Right cardiac atrium (tissue), 5 donors: ENCODE measurements at regions not wholly inside any gene's neighbourhood (a gene's known extent, or its start where the extent isn't known, plus 50 kb on each side); places are given as distances from the start of the nearest gene placed in this dataset.

Source experiments
- ATAC-seq, 2 donors: fragments of 200-7000 bp; cut with Tn5 transposase; one replicate each; pipeline versions ENCODE4 v1.8.0 to v1.9.1; 2020; ENCODE audit warnings: moderate library complexity in 2 of 2, mild to moderate bottlenecking in 1 of 2
- DNase-seq, 3 donors: peaks; one replicate each; pipeline ENCODE4 v3.0.0-alpha.2; 2020
- H3K27ac ChIP-seq: one replicate; pipeline ENCODE4 v1.5.1; 2013; ENCODE audit warnings: mild to moderate bottlenecking, low read length, control low read depth, moderate library complexity
- H3K27me3 ChIP-seq: one replicate; pipeline ENCODE4 v1.6.1; 2013; ENCODE audit not compliant: control insufficient read depth, insufficient read depth
- H3K4me1 ChIP-seq: one replicate; pipeline ENCODE4 v1.6.1; 2013; ENCODE audit warnings: low read length; ENCODE audit not compliant: control insufficient read depth, insufficient read depth
- H3K4me3 ChIP-seq: one replicate; pipeline ENCODE4 v1.5.1; 2013; ENCODE audit warnings: low read length, control low read depth
- H3K9me3 ChIP-seq: one replicate; pipeline ENCODE4 v1.6.1; 2013; ENCODE audit warnings: low read length; ENCODE audit not compliant: control insufficient read depth
- WGBS: extraction: QIAGEN DNeasy Blood & Tissue Kit; methylation state at CpG from one replicate; pipeline ENCODE4 v1.1.7; 2013; 5-methylcytosine and 5-hydroxymethylcytosine counted together
- intact Hi-C, 4 donors: fragments of 100-400 bp; cut with DNase I; formaldehyde crosslinking; loops; one replicate each; pipeline versions ENCODE4 v1.11.0 to v1.14.0; 2022 to 2023
- donor health status: healthy with polysubstance abuse.
- donor health status: DM: no; HTN: yes; CAD: no.
- donor health status: DM: no; HTN: no; CAD: no.
- donor health status: DM: no; HTN: yes; CAD: no; lungs with severe emphysema.
- donor health status: DM: yes; HTN: yes; CAD: no.

DNA sequence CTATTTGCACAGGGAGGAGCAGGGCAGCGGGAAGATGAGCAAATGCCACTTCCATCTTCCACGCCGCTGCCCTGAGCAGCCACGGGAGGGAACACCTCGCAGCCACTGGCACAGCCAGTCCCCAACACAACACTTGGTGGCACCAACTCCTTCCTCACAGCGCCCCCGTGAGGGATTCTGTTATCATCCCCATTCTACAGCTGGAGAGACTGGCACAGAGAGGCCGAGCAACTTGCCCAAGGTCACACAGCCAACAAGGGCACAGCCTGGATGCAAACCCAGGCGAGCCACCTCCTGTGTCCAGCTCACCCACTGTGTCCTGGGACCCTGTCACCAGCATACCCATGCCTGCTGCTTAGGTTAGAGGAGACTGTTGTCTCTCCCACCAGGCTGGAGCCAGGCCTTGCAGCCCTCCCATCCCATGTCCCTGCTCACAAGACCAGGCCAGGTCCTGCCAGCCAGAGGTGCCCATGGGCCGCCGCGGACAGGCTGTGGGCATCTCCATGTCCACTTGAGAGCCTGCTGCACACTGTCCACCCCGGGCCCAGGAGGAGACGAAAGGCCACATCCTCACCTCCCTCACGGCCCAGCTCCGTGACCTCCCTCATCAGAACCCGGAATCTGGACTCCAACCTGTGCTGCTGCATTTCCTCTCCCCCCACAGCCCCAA, 57.0 kb downstream of the NCOR2 start:
- WGBS: 82% methylated on average over 17 of the region's 17 CpGs

DNA sequence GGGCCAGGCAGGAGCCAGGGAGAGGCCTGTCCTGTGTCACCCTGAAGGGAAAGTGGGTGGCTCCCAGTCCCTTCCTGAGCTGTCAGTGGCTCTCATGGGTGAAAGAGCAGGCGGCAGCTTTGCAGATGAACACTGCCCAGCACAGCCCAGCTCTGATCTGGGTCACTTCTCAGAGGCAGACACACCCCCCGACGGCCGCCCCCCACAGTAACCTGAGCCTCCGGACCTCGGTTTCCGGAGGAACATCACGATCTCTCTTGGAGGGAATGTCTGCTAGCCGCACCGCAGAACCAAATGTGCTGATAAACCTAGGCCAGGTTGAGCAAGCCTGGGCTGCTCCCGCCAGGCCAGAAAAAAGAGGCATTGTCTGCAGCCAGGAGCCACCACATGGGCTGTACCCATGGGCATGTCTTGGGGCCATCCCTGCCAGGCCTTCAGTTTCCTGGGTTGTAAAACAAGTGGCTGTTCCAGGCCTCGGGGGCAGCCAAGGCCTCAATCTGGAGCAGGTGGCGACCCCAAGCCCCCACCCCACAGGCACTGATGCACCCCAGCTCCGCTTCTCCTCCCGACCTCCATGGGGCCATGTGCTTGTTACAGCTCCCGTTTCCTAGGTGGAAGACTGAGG, 57.6 kb downstream of the NCOR2 start:
- DNase-seq: peak; percentile 77 to 88 (median 80)
- H3K27me3 ChIP-seq: no peaks in the 10 kb centered on the region
- H3K4me3 ChIP-seq: no peak overlapping the region
- ATAC-seq: peak; percentile 37 to 42
- peaks cover 44% of the 10 kb centered on the region for H3K4me1 ChIP-seq
- H3K27ac ChIP-seq: peak overlapping the region; percentile 54
- intact Hi-C loops: loop anchor here in 2 of 4 donors (10.0 kb wide), 2 partner anchors 145 to 255 kb away; no protein-coding TSS in a partner anchor
- 25% methylated on average over 16 of the region's 16 CpGs for WGBS
- no peaks in the 10 kb centered on the region for H3K9me3 ChIP-seq

More for the DNA sequence above, 57.0 kb downstream of the NCOR2 start:
- H3K27me3 ChIP-seq: no peaks in the 10 kb centered on the region
- peak overlapping the region; percentile 54 for H3K27ac ChIP-seq
- DNase-seq: peak in 1 of 3 donors; percentile 66
- peaks cover 44% of the 10 kb centered on the region for H3K4me1 ChIP-seq
- no peaks in the 10 kb centered on the region for H3K9me3 ChIP-seq
- ATAC-seq: no peak
- H3K4me3 ChIP-seq: no peak overlapping the region
- intact Hi-C loops: loop anchor here in 2 of 4 donors (10.0 kb wide), 2 partner anchors 146 to 254 kb away; no protein-coding TSS in a partner anchor

DNA sequence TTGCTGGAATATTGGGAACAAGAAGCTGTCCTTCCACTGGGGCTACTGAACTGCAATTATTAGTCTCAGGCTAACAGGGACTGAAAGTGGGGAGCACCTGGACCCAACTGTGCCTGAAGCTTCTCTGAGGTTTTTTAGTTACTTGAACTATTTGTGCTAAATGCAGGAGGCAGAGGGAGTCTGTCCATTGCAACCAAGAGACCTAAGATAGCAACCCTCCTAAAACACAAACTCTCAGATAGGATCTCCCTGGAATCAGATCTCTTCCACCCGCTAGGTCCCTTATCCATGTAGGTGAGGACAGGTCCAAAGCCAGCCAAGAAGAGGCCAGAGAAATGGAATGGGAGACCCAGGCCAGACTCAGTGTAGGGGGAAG, 58.1 kb downstream of the NCOR2 start:
- no peak for DNase-seq
- H3K27me3 ChIP-seq: no peaks in the 10 kb centered on the region
- intact Hi-C loops: no loop called here
- WGBS: 46% methylated on average over 1 of the region's 1 CpG
- ATAC-seq: no peak
- H3K27ac ChIP-seq: peak overlapping the region; percentile 54
- H3K9me3 ChIP-seq: no peaks in the 10 kb centered on the region
- H3K4me3 ChIP-seq: no peak overlapping the region
- H3K4me1 ChIP-seq: peaks cover 46% of the 10 kb centered on the region

DNA sequence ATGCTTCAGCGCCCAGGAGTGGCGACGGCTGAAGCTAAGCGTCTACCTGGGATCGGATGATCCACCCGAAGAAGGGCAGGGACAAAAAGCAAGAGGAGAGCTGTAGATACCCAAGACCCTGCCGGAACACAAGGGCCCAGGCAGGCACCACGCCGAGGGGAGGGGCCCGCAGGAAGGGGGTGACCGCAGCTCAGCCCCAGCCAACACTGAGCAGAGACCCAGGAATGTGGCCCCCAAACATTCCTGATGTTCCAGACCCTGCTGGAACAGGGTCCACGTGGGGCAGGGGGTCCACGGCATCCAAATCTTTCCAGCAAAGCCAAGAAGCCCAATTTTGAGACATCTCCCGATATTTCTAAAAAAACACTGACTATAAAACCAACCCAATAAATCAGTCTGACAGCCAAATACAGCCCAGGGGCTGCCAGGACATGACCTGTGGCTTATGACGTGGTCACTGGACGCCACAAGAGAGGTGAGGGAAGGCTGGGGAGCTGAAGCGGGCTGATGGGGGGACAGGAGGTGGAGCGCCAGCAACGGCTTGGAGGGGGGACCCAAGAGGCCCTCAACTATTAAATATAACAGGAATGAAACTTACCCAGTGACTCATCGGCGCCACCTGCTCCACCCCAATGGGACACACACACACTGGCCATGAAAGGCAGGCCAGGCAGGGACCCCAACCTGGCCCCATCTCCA, 58.9 kb downstream of the NCOR2 start:
- Histone ChIP-seq H3K9me3 (no peaks in the 10 kb centered on the region), H3K4me3 (no peak overlapping the region), H3K4me1 (peaks cover 45% of the 10 kb centered on the region), H3K27ac (peak overlapping the region; percentile 21), H3K27me3 (no peaks in the 10 kb centered on the region)
- intact Hi-C loops: no loop called here
- DNase-seq (peak in 1 of 3 donors; percentile 62), ATAC-seq (no peak)
- 55% methylated on average over 21 of the region's 21 CpGs for WGBS

DNA sequence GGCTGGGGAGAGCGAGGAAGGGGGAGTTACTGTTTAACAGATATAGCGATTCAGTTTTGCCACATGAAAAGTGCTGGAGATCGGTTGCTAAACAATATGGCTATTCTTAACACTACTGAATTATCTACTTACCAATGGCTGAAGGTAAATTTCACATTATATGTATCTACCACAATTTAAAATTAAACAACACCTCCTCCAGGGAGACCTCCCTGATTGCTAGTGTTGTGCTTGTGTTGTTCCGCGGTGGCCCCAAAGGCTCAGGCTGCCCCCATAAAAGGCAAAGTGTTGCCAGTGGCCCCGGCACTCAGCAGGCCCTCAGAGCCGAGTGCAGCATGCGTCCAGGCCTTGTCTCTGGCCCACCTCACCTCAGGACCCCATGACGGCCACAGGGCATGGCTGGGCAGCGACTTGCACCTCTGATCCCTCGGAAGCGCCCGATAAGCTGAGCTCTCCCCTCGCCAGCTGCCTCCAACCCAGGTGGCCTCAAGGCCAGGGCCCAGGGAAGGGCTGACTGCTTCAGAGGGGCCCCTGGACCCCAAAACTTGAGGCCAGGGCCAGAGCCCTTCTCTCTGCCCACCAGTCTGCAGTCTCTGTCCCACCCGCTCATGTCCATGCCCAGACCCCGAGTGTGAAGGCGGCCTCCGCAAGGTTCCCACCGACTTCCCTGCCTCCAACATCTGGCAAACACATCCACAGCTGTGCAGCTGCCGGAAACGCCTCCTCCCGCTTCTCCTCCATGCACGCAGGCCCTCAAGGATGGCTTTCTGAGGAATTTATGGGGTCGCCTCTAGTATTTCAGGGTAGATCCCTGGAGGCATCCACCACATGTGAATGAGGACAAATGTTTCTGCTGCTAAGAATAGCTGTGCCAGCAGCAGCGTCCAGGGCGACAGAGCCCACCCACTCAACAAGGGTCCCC, 60.0 kb downstream of the NCOR2 start:
- Histone ChIP-seq H3K9me3 (no peaks in the 10 kb centered on the region), H3K4me3 (no peak overlapping the region), H3K4me1 (peaks cover 35% of the 10 kb centered on the region), H3K27ac (peak overlapping the region; percentile 20), H3K27me3 (no peaks in the 10 kb centered on the region)
- ATAC-seq (no peak), DNase-seq (peak in 2 of 3 donors; percentile 66 to 78)
- intact Hi-C loops: no loop called here
- WGBS: 53% methylated on average over 26 of the region's 26 CpGs

DNA sequence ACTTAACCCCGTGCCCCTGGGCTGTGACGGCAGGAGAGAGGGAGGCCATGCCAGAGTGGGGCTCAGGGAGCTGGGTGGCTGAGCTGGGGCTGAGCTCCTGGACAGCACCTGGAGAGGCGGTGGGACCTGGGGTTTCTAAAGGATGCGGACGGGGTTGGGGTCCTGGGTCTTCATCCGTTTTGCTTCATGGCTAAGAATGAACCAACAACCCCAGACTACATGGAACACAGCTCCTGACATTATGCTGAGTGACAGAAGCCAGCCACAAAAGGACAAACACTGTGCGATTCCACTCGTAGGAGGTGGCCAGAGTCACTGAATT, 60.6 kb downstream of the NCOR2 start:
- WGBS: 36% methylated on average over 8 of the region's 8 CpGs
- ATAC-seq (no peak), DNase-seq (no peak)
- Histone ChIP-seq H3K27ac (peak overlapping the region; percentile 26), H3K27me3 (no peaks in the 10 kb centered on the region), H3K9me3 (no peaks in the 10 kb centered on the region), H3K4me3 (no peak overlapping the region), H3K4me1 (peaks cover 33% of the 10 kb centered on the region)
- intact Hi-C loops: no loop called here

DNA sequence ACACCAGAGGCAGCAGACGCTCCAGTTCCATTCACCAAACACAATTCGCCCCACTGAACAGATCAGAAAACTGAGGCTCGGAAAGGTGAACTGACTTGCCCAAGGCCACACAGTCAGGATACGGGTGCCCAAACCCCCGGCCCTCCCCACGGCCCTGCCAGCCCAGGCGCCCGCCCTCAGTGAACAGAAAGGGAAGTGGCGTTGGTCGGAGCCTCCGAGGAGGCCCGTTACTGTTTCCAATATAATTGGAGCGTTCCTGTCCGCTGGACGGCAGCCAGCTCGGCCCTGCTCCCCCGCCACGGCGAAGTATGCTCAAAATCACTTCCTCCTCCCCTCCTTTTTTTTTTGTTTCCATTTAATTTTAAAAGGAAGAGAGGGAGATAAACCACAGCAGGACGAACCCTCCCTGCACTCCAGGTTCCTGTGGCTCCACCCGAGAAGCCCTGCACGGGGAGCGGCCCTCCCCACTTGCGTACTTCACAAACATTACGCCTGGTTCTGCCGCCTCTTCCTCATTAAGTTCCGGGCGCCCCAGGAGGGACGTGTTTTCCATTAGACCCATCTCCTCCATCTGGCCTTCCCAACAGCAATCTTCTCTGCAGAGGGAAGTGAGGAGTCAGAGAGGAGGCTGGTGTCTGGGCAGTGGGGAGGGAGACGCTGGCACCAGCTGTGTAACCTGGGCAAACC, 61.1 kb downstream of the NCOR2 start:
- intact Hi-C loops: no loop called here
- 16% methylated on average over 30 of the region's 30 CpGs for WGBS
- peaks cover 36% of the 10 kb centered on the region for H3K4me1 ChIP-seq

DNA sequence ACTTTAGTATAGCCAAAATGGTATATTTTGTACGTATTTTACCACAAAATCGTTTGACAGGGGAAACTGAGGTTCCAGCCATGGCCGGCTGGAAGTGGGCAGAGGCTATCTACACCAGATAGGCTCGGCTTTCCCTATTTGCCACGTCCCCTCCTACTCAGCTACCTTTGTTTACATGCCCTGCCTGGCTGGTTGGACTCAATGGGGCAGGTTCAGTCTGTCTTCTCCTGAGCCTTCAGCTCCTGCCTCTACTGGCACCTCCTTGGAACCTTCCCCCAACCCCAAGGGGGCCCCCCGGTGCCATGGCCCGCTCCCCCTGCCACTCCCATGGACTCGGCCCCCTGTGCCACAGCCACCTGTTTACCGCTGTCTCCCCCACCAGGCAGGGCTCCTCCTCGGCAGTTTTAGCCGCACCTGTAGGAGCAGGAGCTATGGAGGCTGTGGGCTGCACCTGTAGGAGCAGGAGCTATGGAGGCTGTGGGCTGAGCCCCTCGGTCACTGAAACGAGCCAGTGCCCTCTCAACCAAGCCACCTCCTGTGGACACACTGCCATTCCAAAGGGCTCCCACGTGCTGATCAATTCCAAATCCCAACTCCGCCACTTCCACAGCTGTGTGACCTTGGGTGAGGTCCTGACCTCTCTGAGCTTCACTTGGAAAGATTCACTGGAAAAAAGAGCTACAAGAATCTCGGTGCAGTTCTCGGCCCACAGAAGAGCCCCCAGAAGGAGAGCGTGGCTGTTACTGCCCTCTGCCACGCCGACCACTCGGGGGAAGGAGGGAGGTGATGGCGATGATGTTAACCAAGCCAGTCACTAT, 62.2 kb downstream of the NCOR2 start:
- intact Hi-C loops: no loop called here
- no peak for ATAC-seq
- no peak for DNase-seq
- H3K9me3 ChIP-seq: no peaks in the 10 kb centered on the region
- H3K4me1 ChIP-seq: peaks cover 42% of the 10 kb centered on the region
- WGBS: 85% methylated on average over 22 of the region's 22 CpGs
- H3K4me3 ChIP-seq: no peak overlapping the region
- H3K27ac ChIP-seq: no peak overlapping the region
- H3K27me3 ChIP-seq: no peaks in the 10 kb centered on the region

More for the DNA sequence above, 61.1 kb downstream of the NCOR2 start:
- H3K4me3 ChIP-seq: no peak overlapping the region
- ATAC-seq (peak; percentile 68 to 87), DNase-seq (peak; percentile 90 to 97 (median 96))
- no peaks in the 10 kb centered on the region for H3K27me3 ChIP-seq
- peak overlapping the region; percentile 26 for H3K27ac ChIP-seq
- no peaks in the 10 kb centered on the region for H3K9me3 ChIP-seq

DNA sequence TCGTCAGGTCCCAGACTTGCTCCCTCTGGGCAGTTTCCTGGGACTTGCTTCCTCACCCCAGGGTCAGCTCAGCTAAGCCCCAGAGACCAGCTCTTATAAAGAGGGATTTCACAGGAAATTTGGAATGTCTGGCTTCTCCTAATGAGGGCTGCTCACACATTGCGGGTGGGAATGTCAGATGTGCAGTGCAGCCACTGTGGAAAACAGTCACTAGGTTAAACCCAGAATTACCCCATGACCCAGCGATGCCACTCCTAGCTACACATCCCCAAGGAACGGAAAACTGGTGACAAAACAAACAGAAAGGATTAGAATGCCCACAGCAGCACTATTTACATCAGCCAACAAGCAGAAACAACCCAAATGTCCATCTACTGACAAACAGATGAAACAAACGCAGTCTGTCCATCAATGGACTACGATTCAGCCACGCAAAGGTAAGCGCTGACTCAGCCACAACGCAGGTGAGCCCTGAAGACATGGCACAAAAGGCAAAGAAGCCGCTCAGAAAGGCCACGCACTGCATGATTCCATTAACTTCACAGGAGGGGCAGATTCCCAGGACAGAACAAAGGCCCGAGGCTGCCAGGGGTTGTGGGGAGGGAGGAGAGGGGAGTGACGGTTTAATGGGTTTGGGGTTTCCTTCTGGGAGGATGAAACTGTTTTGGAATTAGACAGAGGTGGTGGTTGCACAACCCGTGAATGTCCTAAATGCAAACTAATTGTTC, 63.0 kb downstream of the NCOR2 start:
- 76% methylated on average over 14 of the region's 14 CpGs for WGBS
- Histone ChIP-seq H3K4me3 (no peak overlapping the region), H3K27me3 (no peaks in the 10 kb centered on the region), H3K27ac (no peak overlapping the region), H3K9me3 (no peaks in the 10 kb centered on the region), H3K4me1 (peaks cover 37% of the 10 kb centered on the region)
- no peak for ATAC-seq
- intact Hi-C loops: no loop called here
- DNase-seq: no peak
